OCI-LY3 (cell line): ENCODE measurements at regions not wholly inside any gene's neighbourhood (a gene's known extent, or its start where the extent isn't known, plus 50 kb on each side); places are given as distances from the start of the nearest gene placed in this dataset.

Experiments used
- H2AFZ ChIP-seq: fragments of 200-600, 300-600 bp; shearing (Covaris generic); 2 replicates; pipeline ENCODE4 v1.6.0; 2014; ENCODE audit warnings: antibody characterized with exemption, low read depth, low read length
- H3K27ac ChIP-seq: fragments of 200-600, 300-600 bp; sonication (generic); 2 replicates; pipeline ENCODE4 v1.5.1; 2014; ENCODE audit warnings: mild to moderate bottlenecking, low read length, moderate library complexity, mixed read lengths
- H3K27me3 ChIP-seq: fragments of 200-600, 300-600 bp; sonication (generic); 2 replicates; pipeline ENCODE4 v1.6.1; 2014; ENCODE audit warnings: low read depth, low read length, mixed read lengths
- H3K36me3 ChIP-seq: fragments of 200-600, 300-600 bp; sonication (generic); replicated peaks from 2 replicates; pipeline ENCODE3; 2014; ENCODE audit warnings: low read depth, low read length, mixed read lengths
- H3K4me1 ChIP-seq: fragments of 300-600, 200-600 bp; sonication (generic); 2 replicates; pipeline ENCODE4 v1.6.1; 2014; ENCODE audit warnings: low read length, mixed read lengths
- H3K4me2 ChIP-seq: fragments of 200-600, 300-600 bp; sonication (generic); 2 replicates; pipeline ENCODE4 v1.6.1; 2014; ENCODE audit warnings: low read length, mixed read lengths
- H3K4me3 ChIP-seq: fragments of 300-600, 200-600 bp; sonication (generic); 2 replicates; pipeline ENCODE4 v1.5.1; 2014; ENCODE audit warnings: antibody characterized with exemption, mild to moderate bottlenecking, low read length, moderate library complexity
- H3K79me2 ChIP-seq: fragments of 300-600, 200-600 bp; shearing (Covaris generic); 2 replicates; pipeline ENCODE4 v1.6.1; 2014; ENCODE audit warnings: mild to moderate bottlenecking, low read length, mixed read lengths
- H3K9ac ChIP-seq: fragments of 300-600, 200-600 bp; shearing (Covaris generic); 2 replicates; pipeline ENCODE4 v1.6.0; 2014; ENCODE audit warnings: mild to moderate bottlenecking, low read length, moderate library complexity
- H3K9me3 ChIP-seq: fragments of 200-600, 300-600 bp; shearing (Covaris generic); 2 replicates; pipeline ENCODE4 v1.6.1; 2014; ENCODE audit warnings: low read length, mixed read lengths; ENCODE audit not compliant: insufficient read depth
- H4K20me1 ChIP-seq: fragments of 200-600, 300-600 bp; sonication (generic); 2 replicates; pipeline ENCODE4 v1.6.1; 2016; ENCODE audit warnings: low read length, mixed read lengths; ENCODE audit not compliant: insufficient read depth
- CTCF ChIP-seq: fragments of 200-600, 300-600 bp; sonication (generic); IDR thresholded peaks from 2 replicates; pipeline ENCODE4 v1.5.1; 2014; ENCODE audit warnings: antibody characterized with exemption, low read length, low read depth
- EZH2phosphoT487 ChIP-seq: fragments of 200-600 bp; shearing (Covaris generic); IDR thresholded peaks from 2 replicates; pipeline ENCODE4 v1.6.1; 2018; ENCODE audit warnings: antibody characterized with exemption, mixed run types, low read depth

GRCh38 chr14:84084056-84084630, 1445.8 kb upstream of the FLRT2 start:
- H3K4me1 ChIP-seq: no peaks in the 10 kb centered on the region
- TF ChIP-seq CTCF: no peak
- no peak for TF ChIP-seq EZH2phosphoT487
- no peaks in the 10 kb centered on the region for H3K79me2 ChIP-seq

GRCh38 chr14:84085493-84085892, 1444.5 kb upstream of the FLRT2 start:
- Histone ChIP-seq H3K4me2 (no peak overlapping the region), H3K27me3 (no peaks in the 10 kb centered on the region), H4K20me1 (no peaks in the 10 kb centered on the region), H3K27ac (no peak overlapping the region), H3K9me3 (no peaks in the 10 kb centered on the region), H3K79me2 (no peaks in the 10 kb centered on the region), H3K36me3 (no peaks in the 10 kb centered on the region), H3K4me3 (no peak overlapping the region), H3K9ac (no peak overlapping the region), H2AFZ (no peak overlapping the region), H3K4me1 (no peaks in the 10 kb centered on the region)
- TF ChIP-seq CTCF (no peak), EZH2phosphoT487 (no peak)

More at GRCh38 chr14:84084056-84084630, 1445.8 kb upstream of the FLRT2 start:
- Histone ChIP-seq H2AFZ (no peak overlapping the region), H4K20me1 (no peaks in the 10 kb centered on the region), H3K27ac (no peak overlapping the region), H3K9me3 (no peaks in the 10 kb centered on the region), H3K4me2 (no peak overlapping the region), H3K36me3 (no peaks in the 10 kb centered on the region), H3K4me3 (no peak overlapping the region), H3K9ac (no peak overlapping the region), H3K27me3 (no peaks in the 10 kb centered on the region)

- TF ChIP-seq CTCF (no peak), EZH2phosphoT487 (no peak)
- Histone ChIP-seq H2AFZ (no peak overlapping the region), H3K4me3 (no peak overlapping the region), H3K9me3 (no peaks in the 10 kb centered on the region), H3K27me3 (no peaks in the 10 kb centered on the region), H3K4me2 (no peak overlapping the region), H3K9ac (no peak overlapping the region), H3K27ac (no peak overlapping the region), H4K20me1 (no peaks in the 10 kb centered on the region), H3K79me2 (no peaks in the 10 kb centered on the region), H3K36me3 (no peaks in the 10 kb centered on the region), H3K4me1 (no peaks in the 10 kb centered on the region)
Measured at GRCh38 chr14:84086714-84087113, 1443.2 kb upstream of the FLRT2 start.

- Histone ChIP-seq H4K20me1 (no peaks in the 10 kb centered on the region), H3K9me3 (no peaks in the 10 kb centered on the region), H3K27me3 (no peaks in the 10 kb centered on the region), H3K27ac (no peak overlapping the region), H3K36me3 (no peaks in the 10 kb centered on the region), H3K9ac (no peak overlapping the region), H3K4me1 (no peaks in the 10 kb centered on the region), H3K4me3 (no peak overlapping the region), H3K79me2 (no peaks in the 10 kb centered on the region), H2AFZ (no peak overlapping the region), H3K4me2 (no peak overlapping the region)
- TF ChIP-seq CTCF: no peak
- TF ChIP-seq EZH2phosphoT487: no peak
Measured at GRCh38 chr14:84087986-84088531, 1441.9 kb upstream of the FLRT2 start.
